ENCODE measurements at regions not wholly inside any gene's neighbourhood (a gene's known extent, or its start where the extent isn't known, plus 50 kb on each side); places are given as distances from the start of the nearest gene placed in this dataset.

- DNase-seq: peak; percentile 4
These were observed 204.7 kb upstream of the GABRA2 start for GRCh38 chr4:46594661-46595060.

DNA sequence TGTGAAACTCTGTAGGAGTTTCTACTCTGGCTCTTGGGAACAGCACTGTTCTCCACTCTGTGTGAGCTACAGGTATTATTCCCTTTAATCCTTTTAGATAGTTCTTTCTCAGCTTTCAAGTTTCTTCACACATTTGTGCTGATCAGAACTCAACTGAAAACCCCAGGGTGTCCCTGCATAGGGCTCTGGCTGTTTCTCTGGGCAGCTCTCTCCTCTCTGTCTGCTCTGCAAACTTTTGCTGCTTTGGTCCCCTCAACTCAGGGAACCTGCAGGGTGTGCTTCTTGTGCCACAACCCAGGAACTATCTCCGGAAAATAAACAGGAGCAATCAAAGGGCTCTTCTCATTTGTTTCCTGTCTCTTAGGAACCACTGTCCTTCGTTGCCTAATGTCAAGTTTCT is 196.6 kb upstream of the GABRA2 start:
- DNase-seq: no peak

GRCh38 chr4:46581677-46582076 is 191.7 kb upstream of the GABRA2 start:
- DNase-seq: no peak

DNA sequence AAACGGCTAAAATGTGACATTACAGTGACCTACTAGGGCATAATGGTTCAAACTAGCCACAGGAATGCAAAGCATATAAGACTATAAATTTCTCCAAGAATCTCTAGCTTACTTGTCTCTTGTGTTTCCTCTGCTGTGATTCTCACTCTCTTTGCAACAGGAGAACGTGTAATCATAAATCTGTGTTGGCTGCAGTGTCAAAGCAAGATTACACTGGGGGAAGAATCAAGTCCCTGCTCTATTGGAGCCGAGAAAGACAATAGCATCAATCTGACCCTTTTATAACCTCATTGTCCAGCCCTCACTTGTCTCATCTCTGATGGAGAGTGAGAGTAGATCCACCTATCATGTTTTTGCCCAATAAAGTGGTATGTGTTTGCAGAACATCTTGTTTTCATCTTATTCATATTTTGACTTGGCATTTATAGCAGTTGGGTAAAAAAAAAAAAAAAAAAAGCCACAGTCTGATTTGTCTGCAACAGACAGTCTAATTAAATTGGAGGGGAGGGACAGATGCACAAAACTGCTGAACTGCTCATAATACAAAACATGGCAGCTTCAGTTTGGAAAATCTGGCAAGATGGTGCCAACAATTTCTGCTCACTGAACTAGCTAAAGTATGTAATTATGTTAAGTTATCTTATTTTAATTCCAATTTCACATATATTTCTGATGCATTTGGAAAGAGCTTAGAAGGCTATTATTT is 165.0 kb upstream of the GABRA2 start:
- DNase-seq: no peak

GRCh38 chr4:46550471-46550870 is 160.5 kb upstream of the GABRA2 start:
- DNase-seq: no peak

- no peak for DNase-seq
These were observed 159.2 kb upstream of the GABRA2 start for GRCh38 chr4:46549125-46549524.

- DNase-seq: no peak
These were observed 134.8 kb upstream of the GABRA2 start for GRCh38 chr4:46524751-46525150.

GRCh38 chr4:46520361-46520760 is 130.4 kb upstream of the GABRA2 start:
- no peak for DNase-seq

DNA sequence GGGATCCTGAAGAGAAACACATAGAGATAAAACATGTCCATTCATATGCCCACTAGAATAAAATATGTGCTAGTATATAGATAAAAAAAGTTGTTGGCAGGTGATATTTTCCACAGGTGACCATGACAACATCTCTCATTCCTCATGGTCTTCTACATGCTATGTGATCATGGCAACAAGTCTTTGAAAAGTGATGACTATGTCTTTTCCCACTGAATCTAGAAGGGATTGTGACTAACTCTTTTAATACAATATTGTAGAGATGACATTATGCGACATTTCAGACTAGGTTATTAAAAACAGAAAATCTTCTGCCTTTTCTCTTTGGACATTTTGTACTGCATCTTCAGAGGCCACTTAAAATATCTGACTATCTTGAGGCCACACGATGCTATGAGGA is 126.0 kb upstream of the GABRA2 start:
- DNase-seq: no peak

DNA sequence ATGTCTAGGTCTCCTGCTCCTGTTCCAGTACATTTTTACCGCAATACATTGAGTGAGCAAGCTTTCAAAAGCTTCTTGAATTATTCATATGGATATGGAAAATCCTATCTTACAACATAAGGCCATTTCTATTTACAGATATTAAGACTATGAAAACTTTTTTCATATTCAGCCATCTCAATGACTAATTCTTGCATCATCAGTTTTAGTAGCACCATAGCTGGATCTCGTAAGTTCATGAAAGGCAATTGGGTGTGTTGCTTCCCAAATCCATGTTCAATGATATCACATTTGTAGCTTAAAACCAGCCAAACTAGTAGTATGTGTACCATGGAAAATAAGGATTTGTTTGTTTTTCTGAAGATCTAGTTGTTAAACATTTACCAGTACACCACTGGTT is 118.3 kb upstream of the GABRA2 start:
- no peak for DNase-seq

- DNase-seq: no peak
These were observed 116.9 kb upstream of the GABRA2 start for GRCh38 chr4:46506876-46507275.

GRCh38 chr4:46505131-46505530 is 115.2 kb upstream of the GABRA2 start:
- DNase-seq: no peak

- no peak for DNase-seq
These were observed 113.8 kb upstream of the GABRA2 start for GRCh38 chr4:46503739-46504138.

GRCh38 chr4:46492394-46492793 is 102.5 kb upstream of the GABRA2 start:
- no peak for DNase-seq

DNA sequence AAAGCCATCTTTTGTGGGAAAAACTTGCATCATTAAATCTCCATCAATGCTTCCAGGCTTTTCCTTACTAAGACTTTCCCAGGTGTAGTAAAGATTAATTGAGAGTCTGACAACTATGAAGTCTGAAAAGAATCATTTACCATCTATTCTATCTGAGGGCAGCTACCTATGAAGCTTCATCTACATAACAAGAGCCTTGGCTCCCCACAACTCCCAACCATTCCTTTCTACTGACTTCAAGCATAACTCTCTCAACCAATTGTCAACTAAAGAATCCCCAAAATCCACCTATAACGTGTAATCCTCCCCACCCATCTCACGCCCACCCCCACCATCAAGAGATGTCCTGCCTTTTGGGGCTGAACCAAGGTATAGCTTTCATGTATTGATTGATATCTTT is 101.5 kb upstream of the GABRA2 start:
- no peak for DNase-seq

GRCh38 chr4:46484881-46485280 is 95.0 kb upstream of the GABRA2 start:
- no peak for DNase-seq

GRCh38 chr4:46462733-46463132 is 72.8 kb upstream of the GABRA2 start:
- DNase-seq: no peak

GRCh38 chr4:46459308-46459707 is 69.4 kb upstream of the GABRA2 start:
- DNase-seq: no peak

- DNase-seq: no peak
These were observed 60.6 kb upstream of the GABRA2 start for GRCh38 chr4:46450556-46450955.

DNA sequence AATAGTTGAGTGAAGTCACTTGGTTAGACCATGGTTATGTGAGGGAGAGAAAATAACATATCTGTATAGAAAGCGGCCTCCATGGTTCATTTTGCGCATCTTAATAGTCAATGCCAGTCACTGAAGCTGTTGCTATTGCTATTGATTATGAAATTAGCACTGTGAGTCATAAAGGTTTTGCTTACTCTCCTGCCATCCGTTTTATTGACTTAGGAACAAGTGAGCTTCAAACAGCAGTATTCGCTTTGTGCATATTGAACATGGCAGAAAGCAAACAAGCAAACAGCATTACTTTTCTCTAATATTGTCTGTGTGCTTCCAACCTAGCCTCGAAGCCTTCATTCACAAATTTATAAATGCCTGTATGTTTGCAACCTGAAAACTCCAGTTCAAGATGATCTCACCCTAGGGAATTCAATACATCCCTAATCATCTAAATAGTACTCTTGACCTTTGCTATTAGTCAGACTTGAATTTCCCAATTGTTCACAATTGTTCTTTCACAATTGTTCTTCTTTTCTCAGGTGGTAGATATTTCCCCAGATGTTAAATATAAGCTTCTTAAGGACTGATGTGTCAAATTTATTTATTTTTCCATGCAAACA is 55.9 kb upstream of the GABRA2 start:
- peak; percentile 41 for DNase-seq

DNA sequence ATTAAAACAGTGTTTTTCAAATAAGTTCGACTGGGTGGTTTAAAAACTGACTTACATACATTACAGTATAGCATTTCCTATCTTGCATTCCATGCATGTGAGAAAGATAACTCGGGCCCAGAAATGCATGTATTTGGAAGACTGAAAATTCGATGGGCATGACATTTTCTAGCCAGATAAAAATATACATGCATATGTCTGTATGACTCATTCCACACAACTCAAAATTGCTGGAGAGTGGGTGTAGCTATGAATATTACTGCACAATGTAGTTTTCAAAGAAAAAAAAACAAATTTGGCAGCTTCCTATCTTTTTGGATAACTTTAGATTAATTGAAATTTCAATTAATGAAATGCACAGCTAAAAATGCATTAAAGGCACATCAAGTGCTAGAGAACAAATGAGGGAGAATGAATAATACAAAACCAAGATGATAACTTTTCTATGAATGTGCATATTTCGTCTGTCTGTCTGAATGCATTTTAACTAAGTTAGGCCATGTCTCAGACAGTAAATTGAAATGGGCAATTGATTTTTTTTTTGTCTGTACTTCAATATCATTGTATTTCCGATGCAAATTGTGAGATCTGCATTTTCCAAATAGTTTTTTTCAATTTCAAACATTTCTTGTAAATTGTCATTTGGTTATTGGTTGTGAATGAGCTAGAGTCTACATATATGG is 54.5 kb upstream of the GABRA2 start:
- DNase-seq: no peak

DNA sequence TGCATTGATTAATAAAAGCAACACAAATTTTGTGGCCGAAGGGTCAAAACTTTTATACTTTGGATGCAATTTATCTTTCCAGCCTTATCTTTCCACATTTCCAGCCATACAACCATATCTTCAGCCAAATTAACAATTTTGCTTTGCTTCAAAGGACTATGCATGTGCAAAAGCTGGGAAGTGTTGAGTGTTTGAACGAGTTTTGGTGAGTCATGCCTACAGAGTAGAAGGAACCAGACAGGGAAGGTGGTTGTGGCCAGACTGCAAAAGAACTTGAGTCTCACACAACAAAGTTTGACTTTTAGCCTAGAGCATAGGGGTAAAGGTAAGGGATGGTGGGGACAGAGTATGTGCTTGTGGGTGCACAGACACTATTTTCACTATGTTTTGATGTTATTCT is 53.0 kb upstream of the GABRA2 start:
- DNase-seq: no peak

- DNase-seq: no peak
These were observed 51.4 kb upstream of the GABRA2 start for GRCh38 chr4:46441136-46441859.

Data from NCI-H774 (cell line).